ENCODE measurements at regions not wholly inside any gene's neighbourhood (a gene's known extent, or its start where the extent isn't known, plus 50 kb on each side); places are given as distances from the start of the nearest gene placed in this dataset.

- H3K36me3 ChIP-seq, result no peaks in the 10 kb centered on the region
- no peak for DNase-seq (ENCODE audit: extremely low spot score)
- no peak overlapping the region for H3K27ac ChIP-seq (replicated peaks in 1 of 4)
- no peaks in the 10 kb centered on the region for H3K27me3 ChIP-seq
- no peak for TF ChIP-seq POLR2AphosphoS5 (IDR thresholded peaks at IDR 0.05)
- TF ChIP-seq POLR2A (IDR thresholded peaks at IDR 0.05; ENCODE audit: low read depth), result no peak
- no peak for TF ChIP-seq EP300 (IDR thresholded peaks at IDR 0.05)
- TF ChIP-seq CTCF (IDR thresholded peaks at IDR 0.05), result no peak
- intact Hi-C loops (cut with DNase I), result no loop called here
- WGBS, result 82% methylated on average over 2 of the region's 2 CpGs
- no peaks in the 10 kb centered on the region for H3K4me1 ChIP-seq
- H3K4me3 ChIP-seq, result no peak overlapping the region
- H3K9me3 ChIP-seq, result no peaks in the 10 kb centered on the region
Observed at GRCh38 chr5:86837610-86838009, 219.9 kb downstream of the COX7C start.

- no peak for DNase-seq (ENCODE audit: extremely low spot score)
- Histone ChIP-seq H3K4me1 (no peaks in the 10 kb centered on the region), H3K4me3 (no peak overlapping the region), H3K27me3 (no peaks in the 10 kb centered on the region), H3K27ac (replicated peaks in 1 of 4) (no peak overlapping the region), H3K9me3 (no peaks in the 10 kb centered on the region), H3K36me3 (no peaks in the 10 kb centered on the region)
- TF ChIP-seq POLR2AphosphoS5 (IDR thresholded peaks at IDR 0.05), result no peak
- no peak for TF ChIP-seq EP300 (IDR thresholded peaks at IDR 0.05)
- TF ChIP-seq CTCF (IDR thresholded peaks at IDR 0.05), result no peak
- no peak for TF ChIP-seq POLR2A (IDR thresholded peaks at IDR 0.05; ENCODE audit: low read depth)
- intact Hi-C loops (cut with DNase I), result no loop called here
- WGBS, result 86% methylated on average over 2 of the region's 2 CpGs
Observed at GRCh38 chr5:86838083-86838482, 220.3 kb downstream of the COX7C start.

- no peak overlapping the region for H3K4me3 ChIP-seq
- WGBS, result 66% methylated on average over 3 of the region's 3 CpGs
- no peaks in the 10 kb centered on the region for H3K27me3 ChIP-seq
- no peaks in the 10 kb centered on the region for H3K4me1 ChIP-seq
- H3K9me3 ChIP-seq, result no peaks in the 10 kb centered on the region
- H3K27ac ChIP-seq (replicated peaks in 1 of 4), result no peak overlapping the region
- H3K36me3 ChIP-seq, result no peaks in the 10 kb centered on the region
- no peak for TF ChIP-seq CTCF (IDR thresholded peaks at IDR 0.05)
- TF ChIP-seq POLR2AphosphoS5 (IDR thresholded peaks at IDR 0.05), result no peak
- no peak for TF ChIP-seq EP300 (IDR thresholded peaks at IDR 0.05)
- no peak for TF ChIP-seq POLR2A (IDR thresholded peaks at IDR 0.05; ENCODE audit: low read depth)
- DNase-seq (ENCODE audit: extremely low spot score), result no peak
- intact Hi-C loops (cut with DNase I), result no loop called here
Observed at GRCh38 chr5:86841000-86841644, 223.4 kb downstream of the COX7C start.

GRCh38 chr5:86858442-86858841 lies 240.7 kb downstream of the COX7C start:
- TF ChIP-seq CTCF (IDR thresholded peaks at IDR 0.05) (no peak), POLR2A (IDR thresholded peaks at IDR 0.05; ENCODE audit: low read depth) (no peak), POLR2AphosphoS5 (IDR thresholded peaks at IDR 0.05) (no peak), EP300 (IDR thresholded peaks at IDR 0.05) (no peak)
- Histone ChIP-seq H3K4me3 (no peak overlapping the region), H3K27ac (replicated peaks in 1 of 4) (no peak overlapping the region), H3K4me1 (no peaks in the 10 kb centered on the region), H3K9me3 (no peaks in the 10 kb centered on the region), H3K36me3 (no peaks in the 10 kb centered on the region), H3K27me3 (no peaks in the 10 kb centered on the region)
- intact Hi-C loops (cut with DNase I), result no loop called here
- 74% methylated on average over 3 of the region's 3 CpGs for WGBS
- no peak for DNase-seq (ENCODE audit: extremely low spot score)

GRCh38 chr5:86861512-86861911 lies 243.8 kb downstream of the COX7C start:
- Histone ChIP-seq H3K27ac (replicated peaks in 1 of 4) (no peak overlapping the region), H3K4me1 (no peaks in the 10 kb centered on the region), H3K4me3 (no peak overlapping the region), H3K9me3 (no peaks in the 10 kb centered on the region), H3K36me3 (no peaks in the 10 kb centered on the region), H3K27me3 (no peaks in the 10 kb centered on the region)
- intact Hi-C loops (cut with DNase I), result no loop called here
- whole genome bisulfite sequencing, result 48% methylated on average over 2 of the region's 2 CpGs
- no peak for DNase-seq (ENCODE audit: extremely low spot score)
- TF ChIP-seq POLR2A (IDR thresholded peaks at IDR 0.05; ENCODE audit: low read depth), result no peak
- no peak for TF ChIP-seq EP300 (IDR thresholded peaks at IDR 0.05)
- no peak for TF ChIP-seq POLR2AphosphoS5 (IDR thresholded peaks at IDR 0.05)
- no peak for TF ChIP-seq CTCF (IDR thresholded peaks at IDR 0.05)

Data from esophagus muscularis mucosa (tissue), 4 donors.